ENCODE measurements at regions not wholly inside any gene's neighbourhood (a gene's known extent, or its start where the extent isn't known, plus 50 kb on each side); places are given as distances from the start of the nearest gene placed in this dataset.

DNA sequence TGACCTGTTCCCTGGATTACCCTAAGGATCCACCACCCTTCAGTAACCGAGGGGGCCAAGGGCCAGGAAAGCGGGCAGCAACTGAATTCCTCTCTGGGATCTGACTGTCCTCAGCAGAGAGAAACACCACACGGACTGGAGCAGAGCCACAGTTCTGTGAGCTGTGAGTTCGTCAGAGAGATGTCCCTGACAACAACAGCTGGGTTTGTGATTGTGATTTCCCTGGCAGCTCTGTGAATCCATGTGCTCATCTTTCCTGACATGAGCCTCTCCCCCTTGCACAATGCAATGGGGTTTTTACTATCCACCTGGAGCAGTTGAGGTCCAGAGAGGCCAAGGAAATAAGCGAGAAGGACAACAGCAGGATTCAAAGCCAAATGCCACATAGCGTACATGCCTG, 69.4 kb upstream of the AMPD3 start:
- no peak for DNase-seq

DNA sequence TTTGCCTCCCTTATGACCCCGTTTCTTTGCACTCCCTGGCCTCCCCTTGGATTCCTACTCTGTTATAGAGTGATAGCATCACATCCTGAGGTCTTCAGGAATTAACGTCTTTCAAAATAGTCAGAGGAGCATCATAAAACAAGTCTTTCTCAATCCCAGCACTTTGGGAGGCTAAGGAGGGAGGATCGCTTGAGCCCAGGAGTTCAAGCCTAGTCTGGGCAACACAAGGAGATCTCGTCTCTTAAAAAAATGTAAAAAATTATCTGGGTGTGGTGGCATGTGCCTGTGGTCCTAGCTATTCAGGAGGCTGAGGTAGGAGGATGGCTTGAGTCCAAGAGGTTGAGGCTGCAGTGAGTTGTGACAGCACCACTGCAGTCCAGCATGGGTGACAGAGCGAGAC, 68.7 kb upstream of the AMPD3 start:
- in situ Hi-C loops (cut with HindIII; ENCODE audit: low pct_ligation_motif_present, low pct_unique_long_range_greater_than_20kb, low sequenced_read_pairs): no loop called here
- no peak for DNase-seq

More for the DNA sequence above, 69.4 kb upstream of the AMPD3 start:
- in situ Hi-C loops (cut with HindIII; ENCODE audit: low pct_ligation_motif_present, low pct_unique_long_range_greater_than_20kb, low sequenced_read_pairs): no loop called here

DNA sequence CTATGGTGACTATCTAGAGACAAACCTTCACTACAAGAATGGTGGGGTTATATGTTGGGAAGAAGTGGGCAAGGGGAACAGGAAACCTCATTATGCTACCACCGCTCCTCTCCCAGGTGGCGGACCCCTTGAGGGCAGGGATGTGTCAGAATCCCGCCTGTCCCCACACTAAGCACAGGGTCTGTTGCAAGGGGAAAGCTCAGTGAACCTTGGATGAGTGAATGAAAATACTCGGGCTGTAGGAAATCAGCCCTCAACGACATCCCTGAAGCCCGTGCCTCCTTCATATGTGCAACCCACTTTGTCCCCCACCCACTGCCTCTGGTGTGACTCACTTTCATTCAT, 68.2 kb upstream of the AMPD3 start:
- in situ Hi-C loops (cut with HindIII; ENCODE audit: low pct_ligation_motif_present, low pct_unique_long_range_greater_than_20kb, low sequenced_read_pairs): no loop called here
- DNase-seq: no peak

DNA sequence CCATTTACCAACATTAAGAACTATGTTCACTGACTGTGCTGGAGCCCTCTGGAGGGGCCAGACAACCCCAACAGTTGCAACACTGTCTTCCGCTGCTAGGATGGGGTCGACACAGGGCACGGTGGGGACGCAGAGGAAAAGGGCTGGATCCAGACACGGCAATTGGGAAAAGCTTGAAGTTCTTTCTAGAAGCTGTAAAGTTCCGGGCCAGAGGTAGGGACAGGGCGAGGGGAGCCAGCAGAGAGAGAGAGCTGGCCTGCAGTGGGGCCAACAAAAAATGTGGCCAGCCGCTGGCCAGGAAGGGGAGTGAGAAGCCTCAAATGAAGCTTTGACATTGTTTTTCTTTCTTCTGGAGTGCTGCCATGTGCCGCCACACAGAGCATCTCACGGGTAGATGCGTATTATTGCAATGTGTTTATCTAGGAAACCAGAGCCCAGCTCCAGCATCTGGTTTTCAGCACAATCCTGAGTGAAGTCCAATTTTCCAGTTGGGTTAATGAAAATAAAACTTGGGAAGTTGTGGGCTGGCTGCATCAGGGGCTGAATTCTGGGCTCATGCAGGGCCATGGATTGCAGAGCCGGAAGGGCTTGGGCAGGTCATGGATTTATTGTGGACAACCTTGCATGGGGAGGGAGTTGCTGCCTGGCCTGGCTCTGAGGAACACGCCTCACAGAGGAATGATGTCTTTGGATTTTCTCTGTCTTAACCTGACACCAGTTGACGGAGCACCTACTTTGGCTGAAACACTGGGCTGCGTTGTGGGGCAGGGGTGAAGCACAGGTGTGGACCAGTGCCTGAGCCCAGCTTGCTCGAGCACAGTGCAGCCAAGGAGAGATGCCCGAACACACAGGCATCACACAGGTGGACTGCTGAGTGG, 67.6 kb upstream of the AMPD3 start:
- DNase-seq: no peak
- in situ Hi-C loops (cut with HindIII; ENCODE audit: low pct_ligation_motif_present, low pct_unique_long_range_greater_than_20kb, low sequenced_read_pairs): no loop called here

GRCh38 chr11:10388101-10388500, 67.0 kb upstream of the AMPD3 start:
- in situ Hi-C loops (cut with HindIII; ENCODE audit: low pct_ligation_motif_present, low pct_unique_long_range_greater_than_20kb, low sequenced_read_pairs): no loop called here
- DNase-seq: no peak

DNA sequence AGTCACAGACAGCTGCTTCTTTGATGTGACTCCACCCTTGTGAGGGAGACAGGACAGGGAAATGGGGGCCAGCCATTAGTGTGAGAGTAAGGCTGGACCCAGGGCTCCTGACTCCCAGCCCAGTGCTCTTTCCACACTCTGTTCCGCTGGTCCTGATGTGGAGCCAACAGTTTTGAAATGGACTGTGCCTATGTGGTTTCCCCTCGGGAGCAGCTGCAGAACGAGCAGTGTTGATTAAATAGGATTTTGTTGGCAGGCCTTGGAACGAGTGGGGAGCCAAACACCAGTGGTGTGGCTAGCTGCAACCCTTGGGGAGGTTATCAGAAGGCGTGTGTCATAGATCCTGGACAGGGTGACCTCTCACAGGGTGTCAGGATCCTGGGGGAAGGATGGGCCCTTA, 66.5 kb upstream of the AMPD3 start:
- DNase-seq: no peak
- in situ Hi-C loops (cut with HindIII; ENCODE audit: low pct_ligation_motif_present, low pct_unique_long_range_greater_than_20kb, low sequenced_read_pairs): no loop called here

GRCh38 chr11:10390375-10390774, 64.7 kb upstream of the AMPD3 start:
- DNase-seq: no peak

DNA sequence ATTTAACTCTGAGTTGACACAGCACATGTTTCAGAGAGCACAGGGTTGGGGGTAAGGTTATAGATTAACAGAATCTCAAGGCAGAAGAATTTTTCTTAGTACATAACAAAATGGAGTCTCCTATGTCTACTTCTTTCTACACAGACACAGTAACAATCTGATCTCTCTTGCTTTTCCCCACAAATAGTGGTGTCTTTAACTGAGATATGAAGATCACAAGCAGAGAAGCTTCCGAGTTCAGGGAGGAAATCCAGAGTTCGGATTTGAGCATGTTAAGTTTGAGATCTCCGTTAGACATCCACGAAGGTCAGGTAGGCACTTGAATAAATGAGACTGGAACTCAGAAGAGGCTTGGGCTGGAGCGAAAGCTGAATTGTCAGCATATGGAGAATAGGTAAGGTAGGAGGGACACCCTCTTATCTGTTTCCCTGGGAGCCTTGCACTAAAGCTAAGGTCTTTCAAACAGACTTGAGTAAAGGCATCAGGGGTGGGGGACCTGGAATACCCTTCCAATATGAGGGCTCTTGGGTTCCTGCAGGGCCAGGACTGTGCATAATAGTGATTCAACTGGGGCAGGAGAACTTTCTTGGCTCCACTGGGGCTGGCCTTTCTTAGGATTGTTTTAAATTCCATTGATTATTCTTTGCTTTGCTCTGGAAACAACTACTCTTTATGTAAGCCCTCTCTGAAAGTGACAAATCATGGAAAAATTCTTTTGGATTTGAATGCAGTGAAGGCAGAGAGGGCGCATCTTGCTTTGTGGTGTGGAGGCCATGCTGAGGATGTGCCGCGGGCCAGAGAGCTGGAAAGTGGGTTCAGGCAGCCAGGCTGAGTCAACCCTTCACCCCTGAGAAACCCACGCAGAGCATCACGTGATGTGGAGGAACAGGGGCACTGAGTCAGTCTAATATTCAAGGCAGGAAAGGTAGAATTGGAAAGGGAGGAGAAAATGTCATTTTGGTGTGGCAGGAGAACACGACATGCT, 62.7 kb upstream of the AMPD3 start:
- DNase-seq: no peak
- in situ Hi-C loops (cut with HindIII; ENCODE audit: low pct_ligation_motif_present, low pct_unique_long_range_greater_than_20kb, low sequenced_read_pairs): no loop called here

More at GRCh38 chr11:10390375-10390774, 64.7 kb upstream of the AMPD3 start:
- in situ Hi-C loops (cut with HindIII; ENCODE audit: low pct_ligation_motif_present, low pct_unique_long_range_greater_than_20kb, low sequenced_read_pairs): no loop called here

- in situ Hi-C loops (cut with HindIII; ENCODE audit: low pct_ligation_motif_present, low pct_unique_long_range_greater_than_20kb, low sequenced_read_pairs): no loop called here
- no peak for DNase-seq
Observed at GRCh38 chr11:10394229-10395101, 60.6 kb upstream of the AMPD3 start.

DNA sequence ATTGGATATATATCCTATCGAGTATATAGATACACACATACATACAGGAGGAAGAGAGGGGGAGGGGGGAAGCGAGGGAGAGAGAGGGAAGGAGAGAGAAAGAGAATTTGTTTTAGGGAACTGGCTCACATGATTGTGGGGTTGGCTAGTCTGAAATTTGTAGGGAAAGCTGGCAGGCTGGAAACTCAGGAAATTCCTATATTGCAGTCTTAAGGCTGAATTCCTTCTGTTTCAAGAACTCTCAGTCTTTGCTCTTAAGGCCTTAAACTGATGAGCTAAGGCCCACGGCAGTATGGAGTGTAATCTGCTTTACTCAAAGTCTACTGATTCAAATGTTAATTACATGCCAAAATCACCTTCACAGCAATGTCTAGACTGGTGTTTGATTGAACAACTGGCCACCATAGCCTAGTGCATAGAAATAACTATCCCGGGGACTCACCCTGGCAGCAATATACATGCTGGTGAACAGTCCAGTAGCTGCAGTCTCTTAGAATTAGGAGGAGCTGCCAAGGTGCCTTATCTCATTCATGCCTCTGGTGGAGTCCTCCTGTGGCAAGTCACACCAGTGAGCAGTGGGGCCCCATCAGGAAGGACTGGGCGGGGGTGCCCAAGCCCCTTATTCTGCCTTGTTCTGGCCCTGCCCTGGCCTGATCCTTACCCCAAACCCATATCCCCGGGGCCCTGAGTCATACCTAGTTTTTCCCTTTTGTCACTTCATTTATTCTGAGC, 59.7 kb upstream of the AMPD3 start:
- DNase-seq: no peak
- in situ Hi-C loops (cut with HindIII; ENCODE audit: low pct_ligation_motif_present, low pct_unique_long_range_greater_than_20kb, low sequenced_read_pairs): no loop called here

DNA sequence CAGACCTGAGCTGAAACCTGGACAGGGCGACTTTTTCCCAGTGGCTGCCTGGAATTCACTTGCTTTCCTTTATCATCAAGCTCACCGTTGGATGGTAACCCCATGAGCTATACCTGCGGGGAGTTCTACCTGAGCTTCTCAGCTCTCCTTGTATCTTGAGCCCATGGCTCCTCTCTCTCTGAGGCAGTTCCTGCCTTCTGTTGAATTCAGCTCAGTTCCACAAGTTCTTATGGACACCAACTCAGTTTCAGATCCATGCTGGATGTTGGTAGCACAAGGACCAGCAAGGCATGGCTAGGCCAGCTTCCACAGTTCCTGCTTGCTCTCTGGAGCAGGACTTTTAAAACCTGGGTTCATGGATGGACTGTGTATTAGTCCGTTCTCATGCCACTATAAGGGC, 58.3 kb upstream of the AMPD3 start:
- in situ Hi-C loops (cut with HindIII; ENCODE audit: low pct_ligation_motif_present, low pct_unique_long_range_greater_than_20kb, low sequenced_read_pairs): no loop called here
- DNase-seq: no peak

- DNase-seq: no peak
- in situ Hi-C loops (cut with HindIII; ENCODE audit: low pct_ligation_motif_present, low pct_unique_long_range_greater_than_20kb, low sequenced_read_pairs): no loop called here
Observed at GRCh38 chr11:10397226-10397987, 57.7 kb upstream of the AMPD3 start.

- no peak for DNase-seq
- in situ Hi-C loops (cut with HindIII; ENCODE audit: low pct_ligation_motif_present, low pct_unique_long_range_greater_than_20kb, low sequenced_read_pairs): no loop called here
Observed at GRCh38 chr11:10398525-10398924, 56.5 kb upstream of the AMPD3 start.

DNA sequence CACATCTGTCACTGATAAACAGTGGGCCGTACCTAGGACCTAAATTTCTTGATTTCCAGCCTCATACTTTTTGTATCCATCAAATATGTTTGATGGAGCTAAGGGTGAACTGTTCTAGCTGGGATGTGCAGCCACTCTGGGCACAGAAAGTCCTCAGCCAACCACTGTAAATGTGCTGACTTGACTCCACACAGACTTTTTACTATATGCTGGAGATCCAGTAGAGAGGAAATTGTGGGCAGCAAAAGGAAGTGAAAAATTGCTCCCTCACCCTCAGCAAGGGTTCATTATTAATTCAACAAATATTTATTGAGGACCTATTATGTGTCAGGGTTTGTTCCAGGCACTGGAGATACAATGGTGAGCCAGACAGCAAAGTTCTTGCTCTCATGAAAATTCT, 54.2 kb upstream of the AMPD3 start:
- DNase-seq: no peak
- in situ Hi-C loops (cut with HindIII; ENCODE audit: low pct_ligation_motif_present, low pct_unique_long_range_greater_than_20kb, low sequenced_read_pairs): no loop called here

DNA sequence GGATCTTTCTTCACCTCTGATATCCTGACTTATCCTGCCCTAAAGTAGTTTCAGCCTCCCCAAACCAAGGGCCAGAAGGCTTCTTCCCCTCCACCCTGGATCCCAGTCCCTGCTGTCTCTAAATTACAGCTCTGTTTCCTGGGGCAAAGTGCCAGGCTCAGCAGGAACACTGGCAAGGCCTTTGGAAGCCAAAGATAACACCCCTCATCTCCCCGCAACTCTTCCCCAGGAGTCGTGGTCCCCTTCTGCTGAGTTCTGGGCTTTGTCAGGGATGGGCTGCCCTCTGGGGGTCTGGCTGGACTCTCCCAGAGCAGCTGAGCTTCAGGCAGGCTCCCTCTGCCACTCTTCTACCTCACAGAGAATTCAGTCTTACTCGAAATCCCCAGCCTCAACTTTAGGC, 53.8 kb upstream of the AMPD3 start:
- no peak for DNase-seq
- in situ Hi-C loops (cut with HindIII; ENCODE audit: low pct_ligation_motif_present, low pct_unique_long_range_greater_than_20kb, low sequenced_read_pairs): no loop called here

GRCh38 chr11:10401696-10402392, 53.2 kb upstream of the AMPD3 start:
- no peak for DNase-seq
- in situ Hi-C loops (cut with HindIII; ENCODE audit: low pct_ligation_motif_present, low pct_unique_long_range_greater_than_20kb, low sequenced_read_pairs): no loop called here
